Ovary (tissue), 7 donors: ENCODE measurements at regions not wholly inside any gene's neighbourhood (a gene's known extent, or its start where the extent isn't known, plus 50 kb on each side); places are given as distances from the start of the nearest gene placed in this dataset.
"Not testable (repeated sequence)": the region's sequence is repeated elsewhere in the genome, so short reads cannot be mapped to it uniquely, and the experiment has no call there.

Experiments used
- DNase-seq, 5 donors: peaks; one replicate each; pipeline ENCODE4 v3.0.0-alpha.2; 2019 to 2020
- H3K27ac ChIP-seq, 2 donors: fragments of 200-600 bp; one replicate each; pipeline versions ENCODE4 v1.5.1 to v1.8.0; 2019 to 2022
- H3K27me3 ChIP-seq: fragments of 200-600 bp; one replicate; pipeline ENCODE4 v1.8.0; 2022
- H3K36me3 ChIP-seq: fragments of 200-600 bp; sonication (generic); one replicate; pipeline ENCODE4 v1.5.1; 2019
- H3K4me1 ChIP-seq: one replicate; pipeline ENCODE4 v1.8.1; 2013; ENCODE audit warnings: mild to moderate bottlenecking, moderate library complexity; ENCODE audit not compliant: insufficient read depth
- H3K4me3 ChIP-seq: fragments of 200-600 bp; sonication (generic); one replicate; pipeline ENCODE4 v1.5.1; 2017
- H3K9me3 ChIP-seq, 2 donors: fragments of 200-600 bp in 1 of 2; sonication (generic) in 1 of 2; one replicate each; pipeline versions ENCODE4 v1.5.1 to v1.8.1; 2013 to 2019; ENCODE audit warnings: mild to moderate bottlenecking in 1 of 2, moderate library complexity in 1 of 2
- CTCF ChIP-seq, 3 donors: fragments of 450-650 bp in 2 of 3; fragments of 200-600 bp in 1 of 3; IDR thresholded peaks; one replicate each; pipeline versions ENCODE4 v1.5.1 to v1.8.0; 2016 to 2022; ENCODE audit warnings: antibody characterized with exemption in 3 of 3, mild to moderate bottlenecking in 1 of 3
- EP300 ChIP-seq: sonication (generic); formaldehyde crosslinking; IDR thresholded peaks from one replicate; pipeline ENCODE4 v1.6.1; 2017; ENCODE audit warnings: antibody characterized with exemption
- POLR2A ChIP-seq: fragments of 450-650 bp; IDR thresholded peaks from one replicate; pipeline ENCODE4 v1.6.1; 2017; ENCODE audit warnings: antibody characterized with exemption, mild to moderate bottlenecking, moderate library complexity
- WGBS, 3 donors: extraction: QIAGEN DNeasy Blood & Tissue Kit in 1 of 3; methylation state at CpG; one replicate each; pipeline versions ENCODE4 v1.1.5 to v1.1.7; 2013 to 2017; 5-methylcytosine and 5-hydroxymethylcytosine counted together
- intact Hi-C, 4 donors: fragments of 100-400 bp; cut with DNase I; formaldehyde crosslinking; loops; one replicate each; pipeline versions ENCODE4 v1.11.0 to v1.15.1; 2022 to 2023
- donor health status: DM: no; HTN: no; CAD: no; lungs with moderate emphysema.
- donor health status: DM: no; HTN: no; CAD: no.
- donor health status: Bipolar disorder and iron deficiency.
- donor health status: DM: no; HTN: no; CAD: no.
- donor health status: DM: yes; HTN: yes; CAD: no.

- no peaks in the 10 kb centered on the region for H3K36me3 ChIP-seq
- H3K9me3 ChIP-seq = no peaks in the 10 kb centered on the region
- no peak for DNase-seq
- 81 to 91% (median 83%) methylated on average over 2 of the region's 2 CpGs for WGBS, 3 donors
- no peaks in the 10 kb centered on the region for H3K4me1 ChIP-seq
- H3K4me3 ChIP-seq = no peak overlapping the region
- H3K27ac ChIP-seq = no peak overlapping the region
- intact Hi-C loops = no loop called here
- TF ChIP-seq POLR2A (no peak), CTCF (IDR thresholded peaks at IDR 0.05) (no peak), EP300 (no peak)
- no peaks in the 10 kb centered on the region for H3K27me3 ChIP-seq
Observed at GRCh38 chr11:106173291-106173690, 95.8 kb downstream of the AASDHPPT start.

- H3K9me3 ChIP-seq, H3K4me1 ChIP-seq, H3K27me3 ChIP-seq, DNase-seq, intact Hi-C loops, H3K27ac ChIP-seq, H3K4me3 ChIP-seq, H3K36me3 ChIP-seq: not testable (repeated sequence)
- WGBS, 3 donors = 68 to 85% (median 76%) methylated on average over 4 of the region's 4 CpGs
Observed at GRCh38 chr11:106174003-106174402, 96.5 kb downstream of the AASDHPPT start.

GRCh38 chr11:106176817-106177216 is 99.4 kb downstream of the AASDHPPT start:
- WGBS, 3 donors = 92 to 93% (median 92%) methylated on average over 17 of the region's 17 CpGs
- H3K4me1 ChIP-seq = no peaks in the 10 kb centered on the region
- no peak for TF ChIP-seq POLR2A
- TF ChIP-seq EP300 = no peak
- no peak for TF ChIP-seq CTCF (IDR thresholded peaks at IDR 0.05)
- intact Hi-C loops = no loop called here
- H3K27ac ChIP-seq = no peak overlapping the region
- no peaks in the 10 kb centered on the region for H3K27me3 ChIP-seq
- H3K4me3 ChIP-seq = no peak overlapping the region
- no peaks in the 10 kb centered on the region for H3K9me3 ChIP-seq
- no peak for DNase-seq
- H3K36me3 ChIP-seq = no peaks in the 10 kb centered on the region

- Histone ChIP-seq H3K36me3 (no peaks in the 10 kb centered on the region), H3K9me3 (no peaks in the 10 kb centered on the region), H3K4me1 (no peaks in the 10 kb centered on the region), H3K27me3 (no peaks in the 10 kb centered on the region), H3K4me3 (no peak overlapping the region), H3K27ac (no peak overlapping the region)
- WGBS, 3 donors = 82 to 86% (median 83%) methylated on average over 6 of the region's 6 CpGs
- no peak for DNase-seq
- intact Hi-C loops = no loop called here
- TF ChIP-seq CTCF (IDR thresholded peaks at IDR 0.05) = no peak
- TF ChIP-seq EP300 = no peak
- no peak for TF ChIP-seq POLR2A
Observed at GRCh38 chr11:106177311-106177710, 99.8 kb downstream of the AASDHPPT start.

- no peak for DNase-seq
- no peaks in the 10 kb centered on the region for H3K36me3 ChIP-seq
- no peaks in the 10 kb centered on the region for H3K9me3 ChIP-seq
- H3K4me3 ChIP-seq = no peak overlapping the region
- TF ChIP-seq POLR2A (no peak), CTCF (IDR thresholded peaks at IDR 0.05) (no peak), EP300 (no peak)
- 83 to 88% (median 87%) methylated on average over 1 of the region's 1 CpG for WGBS, 3 donors
- no peaks in the 10 kb centered on the region for H3K27me3 ChIP-seq
- H3K4me1 ChIP-seq = no peaks in the 10 kb centered on the region
- H3K27ac ChIP-seq = no peak overlapping the region
- intact Hi-C loops = no loop called here
Observed at GRCh38 chr11:106178361-106178760, 100.9 kb downstream of the AASDHPPT start.
